ENCODE measurements at regions not wholly inside any gene's neighbourhood (a gene's known extent, or its start where the extent isn't known, plus 50 kb on each side); places are given as distances from the start of the nearest gene placed in this dataset.
"Not testable (repeated sequence)": the region's sequence is repeated elsewhere in the genome, so short reads cannot be mapped to it uniquely, and the experiment has no call there.

GRCh38 chr2:132282911-132283310, 121.2 kb upstream of the ANKRD30BL start:
- TF ChIP-seq, protein P1, sequence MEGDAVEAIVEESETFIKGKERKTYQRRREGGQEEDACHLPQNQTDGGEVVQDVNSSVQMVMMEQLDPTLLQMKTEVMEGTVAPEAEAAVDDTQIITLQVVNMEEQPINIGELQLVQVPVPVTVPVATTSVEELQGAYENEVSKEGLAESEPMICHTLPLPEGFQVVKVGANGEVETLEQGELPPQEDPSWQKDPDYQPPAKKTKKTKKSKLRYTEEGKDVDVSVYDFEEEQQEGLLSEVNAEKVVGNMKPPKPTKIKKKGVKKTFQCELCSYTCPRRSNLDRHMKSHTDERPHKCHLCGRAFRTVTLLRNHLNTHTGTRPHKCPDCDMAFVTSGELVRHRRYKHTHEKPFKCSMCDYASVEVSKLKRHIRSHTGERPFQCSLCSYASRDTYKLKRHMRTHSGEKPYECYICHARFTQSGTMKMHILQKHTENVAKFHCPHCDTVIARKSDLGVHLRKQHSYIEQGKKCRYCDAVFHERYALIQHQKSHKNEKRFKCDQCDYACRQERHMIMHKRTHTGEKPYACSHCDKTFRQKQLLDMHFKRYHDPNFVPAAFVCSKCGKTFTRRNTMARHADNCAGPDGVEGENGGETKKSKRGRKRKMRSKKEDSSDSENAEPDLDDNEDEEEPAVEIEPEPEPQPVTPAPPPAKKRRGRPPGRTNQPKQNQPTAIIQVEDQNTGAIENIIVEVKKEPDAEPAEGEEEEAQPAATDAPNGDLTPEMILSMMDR (IDR thresholded peaks at IDR 0.05) = no peak
- Histone ChIP-seq H3K4me3 (no peak overlapping the region), H3K36me3 (no peaks in the 10 kb centered on the region), H3K9me3 (no peaks in the 10 kb centered on the region), H3K27me3 (no peaks in the 10 kb centered on the region), H3K27ac (no peak overlapping the region), H3K4me1 (no peaks in the 10 kb centered on the region)
- DNase-seq = no peak
- 87 to 95% methylated on average over 9 of the region's 9 CpGs for WGBS, 2 donors
- no peak for ATAC-seq
- intact Hi-C loops (cut with DNase I) = no loop called here
- no peak for FAIRE-seq

- H3K27me3 ChIP-seq; H3K36me3 ChIP-seq; intact Hi-C loops (cut with DNase I); H3K4me3 ChIP-seq; ATAC-seq; H3K4me1 ChIP-seq; H3K27ac ChIP-seq; H3K9me3 ChIP-seq; FAIRE-seq; DNase-seq: not testable (repeated sequence)
- WGBS, 2 donors = 50 to 62% methylated on average over 6 of the region's 6 CpGs
Measured at GRCh38 chr2:132286289-132286911, 124.6 kb upstream of the ANKRD30BL start.

GRCh38 chr2:132287910-132288309, 126.2 kb upstream of the ANKRD30BL start:
- intact Hi-C loops (cut with DNase I); H3K27ac ChIP-seq; H3K27me3 ChIP-seq; FAIRE-seq; H3K36me3 ChIP-seq; ATAC-seq; H3K4me3 ChIP-seq; H3K9me3 ChIP-seq; H3K4me1 ChIP-seq: not testable (repeated sequence)
- 67 to 79% methylated on average over 8 of the region's 8 CpGs for WGBS, 2 donors
- peak in 1 of 6 donors; percentile 49 for DNase-seq

GRCh38 chr2:132289138-132289537, 127.4 kb upstream of the ANKRD30BL start:
- intact Hi-C loops (cut with DNase I); DNase-seq; H3K4me3 ChIP-seq; ATAC-seq; H3K27me3 ChIP-seq; H3K36me3 ChIP-seq; FAIRE-seq; H3K27ac ChIP-seq; H3K9me3 ChIP-seq; H3K4me1 ChIP-seq: not testable (repeated sequence)
- WGBS, 2 donors = 57 to 70% methylated on average over 4 of the region's 4 CpGs

DNA sequence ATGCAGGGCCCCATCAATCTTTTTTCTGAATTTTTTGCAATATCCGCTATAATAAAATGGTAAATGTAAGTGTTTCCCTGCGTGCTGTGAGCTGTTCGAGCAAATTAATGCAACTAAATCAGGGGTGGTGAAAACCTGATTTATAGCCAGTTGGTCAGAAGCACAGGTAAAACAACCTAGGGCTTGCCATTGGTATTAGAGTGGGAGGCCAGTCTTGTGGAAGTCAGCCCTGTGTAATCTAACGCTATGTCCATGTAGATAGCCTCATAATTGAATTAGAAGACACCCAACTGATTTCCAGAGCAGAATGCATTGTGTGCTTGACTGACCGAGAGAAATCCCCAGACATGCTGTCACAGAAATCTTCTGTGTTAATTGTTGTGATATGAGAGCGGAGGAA, 126.8 kb upstream of the GPR39 start:
- FAIRE-seq; H3K4me1 ChIP-seq; ATAC-seq; H3K9me3 ChIP-seq; DNase-seq; H3K4me3 ChIP-seq; H3K36me3 ChIP-seq; intact Hi-C loops (cut with DNase I); H3K27ac ChIP-seq; H3K27me3 ChIP-seq: not testable (repeated sequence)
- 76 to 79% methylated on average over 6 of the region's 6 CpGs for WGBS, 2 donors

DNA sequence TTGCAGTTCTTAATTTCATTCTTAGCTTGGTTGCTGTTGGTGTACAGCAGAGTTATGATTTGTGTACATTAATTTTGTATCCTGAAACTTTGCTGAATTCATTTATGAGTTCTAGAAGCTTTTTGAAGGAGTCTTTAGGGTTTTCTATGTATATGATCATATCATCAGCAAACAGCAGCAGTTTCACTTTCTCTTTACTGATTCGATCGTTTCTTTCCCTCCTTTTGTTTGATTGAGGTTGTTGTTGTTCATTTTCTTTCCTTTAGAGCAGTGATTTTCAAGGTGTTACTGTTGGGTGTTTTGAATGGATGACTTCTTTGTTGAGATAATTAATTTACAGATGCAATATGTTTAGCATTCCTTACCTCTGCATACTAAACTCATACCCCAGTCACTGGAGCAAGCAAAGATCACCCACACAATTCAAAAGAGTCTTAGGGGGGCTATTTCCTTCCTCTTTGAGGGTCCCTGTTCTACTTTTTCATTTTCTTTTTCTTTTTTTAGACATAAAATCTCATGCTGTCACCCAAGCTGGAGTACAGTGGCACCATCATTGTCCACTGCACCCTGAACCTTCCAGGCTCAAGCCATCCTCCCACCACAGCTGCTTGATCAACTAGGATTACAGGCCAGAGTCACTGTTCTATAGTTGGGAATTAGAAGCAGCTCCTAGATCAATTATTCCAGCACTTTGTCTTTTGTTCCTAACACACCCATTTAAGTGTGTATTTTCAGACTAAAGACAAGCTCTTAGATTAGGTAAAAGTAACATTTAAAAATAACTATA, 115.8 kb upstream of the GPR39 start:
- H3K4me3 ChIP-seq; H3K9me3 ChIP-seq; H3K4me1 ChIP-seq; ATAC-seq; DNase-seq; H3K27ac ChIP-seq; FAIRE-seq; intact Hi-C loops (cut with DNase I); H3K36me3 ChIP-seq; H3K27me3 ChIP-seq: not testable (repeated sequence)
- WGBS, 2 donors = 43 to 61% methylated on average over 2 of the region's 2 CpGs

DNA sequence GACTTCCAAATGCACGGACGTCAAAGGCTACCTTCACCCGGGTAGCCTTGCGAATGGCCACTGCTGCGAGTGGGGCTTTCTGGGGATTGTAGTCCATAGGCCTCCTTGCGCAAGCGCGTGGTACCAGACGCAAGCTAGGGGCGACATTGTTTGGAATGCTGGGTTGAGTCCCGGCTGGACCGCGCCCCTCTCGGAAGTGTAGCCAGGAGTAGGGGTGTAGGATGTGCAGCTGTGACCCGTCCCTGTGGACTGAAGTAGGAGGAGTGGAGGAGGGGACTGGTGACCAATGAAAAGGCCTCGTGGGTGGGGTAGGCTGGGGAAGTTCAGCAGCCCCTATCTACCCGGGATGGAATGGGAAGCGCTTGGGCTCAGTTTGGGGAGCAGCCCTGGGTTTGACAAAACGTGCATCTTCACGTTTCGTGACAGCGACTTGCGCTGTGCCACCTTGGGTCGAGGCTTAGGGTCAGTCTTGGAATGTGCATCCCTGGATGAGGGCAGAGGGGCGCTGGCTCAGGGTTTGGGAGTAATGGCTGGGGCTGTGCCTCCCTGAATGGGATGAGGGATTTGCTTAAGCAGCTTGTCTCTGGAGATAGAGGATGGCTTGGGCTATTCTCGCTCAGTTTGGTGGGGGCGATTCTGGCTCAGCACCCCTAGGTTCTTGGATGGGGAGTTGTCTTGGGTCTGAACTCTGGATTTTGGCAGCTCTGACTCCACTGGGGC, 111.8 kb upstream of the GPR39 start:
- peak overlapping the region in 2 of 4 donors; percentile 14 to 34 for H3K4me3 ChIP-seq
- ATAC-seq (peak; percentile 97 to 100 (median 98)), DNase-seq (peak; percentile 61 to 82 (median 71))
- H3K27ac ChIP-seq; H3K9me3 ChIP-seq; H3K27me3 ChIP-seq; FAIRE-seq; intact Hi-C loops (cut with DNase I); H3K36me3 ChIP-seq; H3K4me1 ChIP-seq: not testable (repeated sequence)
- 12 to 16% methylated on average over 26 to 27 of the region's 27 CpGs for WGBS, 2 donors

GRCh38 chr2:132307613-132308198, 108.9 kb upstream of the GPR39 start:
- WGBS, 2 donors = 64 to 78% methylated on average over 1 of the region's 2 CpGs
- ATAC-seq; H3K36me3 ChIP-seq; H3K27ac ChIP-seq; H3K9me3 ChIP-seq; H3K4me1 ChIP-seq; H3K27me3 ChIP-seq; intact Hi-C loops (cut with DNase I); FAIRE-seq; H3K4me3 ChIP-seq; DNase-seq: not testable (repeated sequence)

DNA sequence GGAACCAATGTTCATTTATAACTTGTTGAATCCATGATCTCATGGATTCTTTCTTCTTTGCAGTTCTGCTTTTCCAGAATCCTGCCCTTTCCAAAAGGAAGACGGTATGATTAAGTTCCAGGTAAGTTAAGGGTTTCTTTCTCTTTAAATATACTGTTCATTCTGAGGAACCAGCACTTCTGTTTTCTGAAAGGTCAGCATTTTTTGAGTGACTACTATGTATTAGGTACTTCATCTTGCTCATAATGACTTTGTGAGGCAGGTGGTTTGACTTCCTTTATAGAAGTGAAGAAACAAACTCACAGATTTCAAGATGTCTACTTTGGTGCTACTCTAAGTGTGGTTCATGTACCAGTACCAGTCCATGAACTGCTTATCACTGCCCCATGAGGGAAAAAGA, 107.4 kb upstream of the GPR39 start:
- H3K36me3 ChIP-seq; H3K27ac ChIP-seq; FAIRE-seq; H3K4me1 ChIP-seq; H3K27me3 ChIP-seq; DNase-seq; intact Hi-C loops (cut with DNase I); ATAC-seq; H3K4me3 ChIP-seq; H3K9me3 ChIP-seq: not testable (repeated sequence)
- 64% methylated on average over 1 of the region's 1 CpG; no CpG with 5 or more reads in 1 of the 2 donors for WGBS, 2 donors

- H3K4me3 ChIP-seq; H3K36me3 ChIP-seq; FAIRE-seq; H3K27ac ChIP-seq; ATAC-seq; H3K27me3 ChIP-seq; intact Hi-C loops (cut with DNase I); DNase-seq; H3K9me3 ChIP-seq; H3K4me1 ChIP-seq: not testable (repeated sequence)
- WGBS, 2 donors = 77 to 79% methylated on average over 2 of the region's 2 CpGs
Measured at GRCh38 chr2:132315546-132315945, 101.1 kb upstream of the GPR39 start.

Data from pancreas (tissue), 10 donors.